ENCODE measurements at regions not wholly inside any gene's neighbourhood (a gene's known extent, or its start where the extent isn't known, plus 50 kb on each side); places are given as distances from the start of the nearest gene placed in this dataset.

DNA sequence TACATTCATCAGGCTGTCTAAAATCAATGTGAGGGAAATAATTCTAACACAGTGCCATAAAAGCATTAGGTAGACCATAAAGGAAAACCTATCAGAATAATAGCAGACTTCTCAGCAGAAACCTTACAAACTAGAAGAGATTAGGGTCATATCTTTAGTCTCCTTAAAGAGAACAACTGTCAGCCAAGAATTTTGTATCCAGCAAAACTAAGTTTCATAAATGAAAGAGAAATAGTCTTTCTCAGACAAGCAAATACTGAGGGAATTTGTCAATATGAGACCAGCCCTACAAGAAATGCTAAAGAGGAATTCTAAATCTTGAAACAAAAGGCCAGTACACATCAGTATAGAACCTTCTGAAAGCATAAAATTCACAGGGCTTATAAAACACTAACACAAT is 482.0 kb downstream of the SATB2 start:
- TF ChIP-seq, protein P1, sequence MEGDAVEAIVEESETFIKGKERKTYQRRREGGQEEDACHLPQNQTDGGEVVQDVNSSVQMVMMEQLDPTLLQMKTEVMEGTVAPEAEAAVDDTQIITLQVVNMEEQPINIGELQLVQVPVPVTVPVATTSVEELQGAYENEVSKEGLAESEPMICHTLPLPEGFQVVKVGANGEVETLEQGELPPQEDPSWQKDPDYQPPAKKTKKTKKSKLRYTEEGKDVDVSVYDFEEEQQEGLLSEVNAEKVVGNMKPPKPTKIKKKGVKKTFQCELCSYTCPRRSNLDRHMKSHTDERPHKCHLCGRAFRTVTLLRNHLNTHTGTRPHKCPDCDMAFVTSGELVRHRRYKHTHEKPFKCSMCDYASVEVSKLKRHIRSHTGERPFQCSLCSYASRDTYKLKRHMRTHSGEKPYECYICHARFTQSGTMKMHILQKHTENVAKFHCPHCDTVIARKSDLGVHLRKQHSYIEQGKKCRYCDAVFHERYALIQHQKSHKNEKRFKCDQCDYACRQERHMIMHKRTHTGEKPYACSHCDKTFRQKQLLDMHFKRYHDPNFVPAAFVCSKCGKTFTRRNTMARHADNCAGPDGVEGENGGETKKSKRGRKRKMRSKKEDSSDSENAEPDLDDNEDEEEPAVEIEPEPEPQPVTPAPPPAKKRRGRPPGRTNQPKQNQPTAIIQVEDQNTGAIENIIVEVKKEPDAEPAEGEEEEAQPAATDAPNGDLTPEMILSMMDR (conservative IDR thresholded peaks at IDR 0.05; ENCODE audit: control insufficient read depth, insufficient read depth, low read depth, low read length) = no peak
- no peak for DNase-seq (ENCODE audit: low read depth)
- no peak overlapping the region for H3K4me3 ChIP-seq (ENCODE audit: control insufficient read depth, low read depth, low read length)

GRCh38 chr2:198973785-198974184 is 484.0 kb downstream of the SATB2 start:
- no peak for DNase-seq (ENCODE audit: low read depth)
- TF ChIP-seq, protein P1 (conservative IDR thresholded peaks at IDR 0.05; ENCODE audit: control insufficient read depth, insufficient read depth, low read depth, low read length) = no peak
- no peak overlapping the region for H3K4me3 ChIP-seq (ENCODE audit: control insufficient read depth, low read depth, low read length)

DNA sequence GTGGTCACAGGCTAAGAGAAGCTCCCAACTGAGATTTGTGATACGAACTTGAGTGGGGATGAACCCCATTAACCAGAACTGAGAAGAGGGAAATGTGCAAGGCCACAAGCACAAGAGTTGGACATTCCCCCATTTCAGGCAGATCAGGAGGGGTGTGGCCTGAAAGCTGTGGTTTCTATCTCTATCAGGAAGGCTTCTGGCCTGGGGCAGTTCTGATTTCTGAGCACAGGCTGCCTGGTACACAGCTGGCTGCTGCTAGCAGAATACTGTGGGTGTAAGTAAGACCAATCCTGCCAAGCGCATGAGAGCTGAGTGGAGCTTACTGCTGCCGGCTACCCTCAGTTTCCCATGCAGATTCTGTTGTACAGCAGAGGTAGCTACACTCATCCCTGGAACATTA is 484.6 kb downstream of the SATB2 start:
- H3K4me3 ChIP-seq (ENCODE audit: control insufficient read depth, low read depth, low read length) = no peak overlapping the region
- DNase-seq (ENCODE audit: low read depth) = no peak
- TF ChIP-seq, protein P1 (conservative IDR thresholded peaks at IDR 0.05; ENCODE audit: control insufficient read depth, insufficient read depth, low read depth, low read length) = no peak

DNA sequence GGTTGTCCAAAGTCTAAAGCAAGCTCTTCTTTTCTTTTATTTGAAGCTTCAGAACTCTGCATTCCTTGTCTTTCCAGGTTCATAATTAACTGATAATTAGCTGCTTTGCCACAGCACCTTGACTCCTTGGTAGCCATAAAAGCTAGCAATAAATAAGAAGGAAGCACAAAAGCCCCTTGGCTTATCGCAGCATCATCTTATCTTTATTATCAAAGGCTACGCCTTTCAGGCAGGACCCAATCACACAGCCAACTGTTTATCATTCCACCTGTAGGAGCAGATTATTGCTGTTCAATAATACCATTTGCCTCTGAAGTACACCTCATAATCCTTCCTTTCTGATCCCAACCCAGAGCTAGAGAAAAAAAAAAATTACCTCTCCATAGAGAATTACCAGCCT is 489.2 kb downstream of the SATB2 start:
- no peak for DNase-seq (ENCODE audit: low read depth)
- no peak overlapping the region for H3K4me3 ChIP-seq (ENCODE audit: control insufficient read depth, low read depth, low read length)
- TF ChIP-seq, protein P1 (conservative IDR thresholded peaks at IDR 0.05; ENCODE audit: control insufficient read depth, insufficient read depth, low read depth, low read length) = no peak

DNA sequence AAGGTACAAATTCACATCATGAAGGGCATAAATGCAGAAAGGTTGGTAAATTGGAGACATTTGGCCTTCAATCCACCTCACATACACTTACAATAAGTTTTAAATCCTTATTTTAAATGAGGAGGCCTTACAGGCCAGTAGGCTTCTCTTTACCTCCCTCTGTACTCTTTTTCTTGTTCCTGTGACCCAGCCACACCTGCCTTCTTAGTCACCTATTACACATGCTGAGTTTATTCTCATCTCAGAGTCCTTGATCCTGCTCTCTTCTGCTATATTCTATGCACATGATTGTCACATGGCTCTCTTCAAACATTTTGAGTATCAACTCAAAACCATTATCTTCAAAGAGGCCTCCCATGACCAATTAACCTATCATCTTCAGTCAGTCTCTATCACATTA is 491.5 kb downstream of the SATB2 start:
- DNase-seq (ENCODE audit: low read depth) = no peak
- TF ChIP-seq, protein P1 (conservative IDR thresholded peaks at IDR 0.05; ENCODE audit: control insufficient read depth, insufficient read depth, low read depth, low read length) = no peak
- no peak overlapping the region for H3K4me3 ChIP-seq (ENCODE audit: control insufficient read depth, low read depth, low read length)

- no peak overlapping the region for H3K4me3 ChIP-seq (ENCODE audit: control insufficient read depth, low read depth, low read length)
- TF ChIP-seq, protein P1 (conservative IDR thresholded peaks at IDR 0.05; ENCODE audit: control insufficient read depth, insufficient read depth, low read depth, low read length) = no peak
- no peak for DNase-seq (ENCODE audit: low read depth)
Observed at GRCh38 chr2:198961547-198961946, 496.2 kb downstream of the SATB2 start.

- TF ChIP-seq, protein P1 (conservative IDR thresholded peaks at IDR 0.05; ENCODE audit: control insufficient read depth, insufficient read depth, low read depth, low read length) = no peak
- no peak for DNase-seq (ENCODE audit: low read depth)
- H3K4me3 ChIP-seq (ENCODE audit: control insufficient read depth, low read depth, low read length) = no peak overlapping the region
Observed at GRCh38 chr2:198957181-198957580, 500.6 kb downstream of the SATB2 start.

Measured in fibroblast of mammary gland (primary cell).